ENCODE measurements at regions not wholly inside any gene's neighbourhood (a gene's known extent, or its start where the extent isn't known, plus 50 kb on each side); places are given as distances from the start of the nearest gene placed in this dataset.

- no peak overlapping the region for H3K27ac ChIP-seq
- no peak for TF ChIP-seq ZFX (IDR thresholded peaks at IDR 0.05; ENCODE audit: borderline replicate concordance)
- TF ChIP-seq, protein P1, sequence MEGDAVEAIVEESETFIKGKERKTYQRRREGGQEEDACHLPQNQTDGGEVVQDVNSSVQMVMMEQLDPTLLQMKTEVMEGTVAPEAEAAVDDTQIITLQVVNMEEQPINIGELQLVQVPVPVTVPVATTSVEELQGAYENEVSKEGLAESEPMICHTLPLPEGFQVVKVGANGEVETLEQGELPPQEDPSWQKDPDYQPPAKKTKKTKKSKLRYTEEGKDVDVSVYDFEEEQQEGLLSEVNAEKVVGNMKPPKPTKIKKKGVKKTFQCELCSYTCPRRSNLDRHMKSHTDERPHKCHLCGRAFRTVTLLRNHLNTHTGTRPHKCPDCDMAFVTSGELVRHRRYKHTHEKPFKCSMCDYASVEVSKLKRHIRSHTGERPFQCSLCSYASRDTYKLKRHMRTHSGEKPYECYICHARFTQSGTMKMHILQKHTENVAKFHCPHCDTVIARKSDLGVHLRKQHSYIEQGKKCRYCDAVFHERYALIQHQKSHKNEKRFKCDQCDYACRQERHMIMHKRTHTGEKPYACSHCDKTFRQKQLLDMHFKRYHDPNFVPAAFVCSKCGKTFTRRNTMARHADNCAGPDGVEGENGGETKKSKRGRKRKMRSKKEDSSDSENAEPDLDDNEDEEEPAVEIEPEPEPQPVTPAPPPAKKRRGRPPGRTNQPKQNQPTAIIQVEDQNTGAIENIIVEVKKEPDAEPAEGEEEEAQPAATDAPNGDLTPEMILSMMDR (IDR thresholded peaks at IDR 0.05): no peak
Measured at GRCh38 chr16:54856871-54857270, 73.8 kb upstream of the IRX5 start.

- TF ChIP-seq ZFX (IDR thresholded peaks at IDR 0.05; ENCODE audit: borderline replicate concordance): no peak
- TF ChIP-seq, protein P1 (IDR thresholded peaks at IDR 0.05): no peak
- H3K27ac ChIP-seq: no peak overlapping the region
Measured at GRCh38 chr16:54847609-54848008, 83.1 kb upstream of the IRX5 start.

DNA sequence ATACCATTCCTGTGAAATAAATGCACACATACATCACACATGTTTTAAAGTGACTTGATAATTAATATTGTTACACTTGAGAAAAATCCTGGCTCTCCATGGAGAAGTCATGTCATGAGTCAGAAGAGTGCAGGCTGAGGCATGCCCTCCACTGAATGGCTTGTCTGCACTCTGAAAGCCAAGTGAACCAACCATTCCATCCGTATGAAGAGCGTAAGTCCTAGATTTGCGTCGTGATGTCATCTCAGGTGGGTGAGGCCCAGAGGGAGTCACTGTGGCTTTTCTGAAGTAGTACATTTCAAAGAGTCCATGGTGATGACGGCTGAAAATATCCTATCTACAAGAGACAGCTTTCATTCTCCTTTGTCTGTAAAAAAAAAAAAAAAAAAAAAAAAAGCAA is 83.5 kb upstream of the IRX5 start:
- no peak for TF ChIP-seq ZFX (IDR thresholded peaks at IDR 0.05; ENCODE audit: borderline replicate concordance)
- TF ChIP-seq, protein P1 (IDR thresholded peaks at IDR 0.05): no peak
- no peak overlapping the region for H3K27ac ChIP-seq

DNA sequence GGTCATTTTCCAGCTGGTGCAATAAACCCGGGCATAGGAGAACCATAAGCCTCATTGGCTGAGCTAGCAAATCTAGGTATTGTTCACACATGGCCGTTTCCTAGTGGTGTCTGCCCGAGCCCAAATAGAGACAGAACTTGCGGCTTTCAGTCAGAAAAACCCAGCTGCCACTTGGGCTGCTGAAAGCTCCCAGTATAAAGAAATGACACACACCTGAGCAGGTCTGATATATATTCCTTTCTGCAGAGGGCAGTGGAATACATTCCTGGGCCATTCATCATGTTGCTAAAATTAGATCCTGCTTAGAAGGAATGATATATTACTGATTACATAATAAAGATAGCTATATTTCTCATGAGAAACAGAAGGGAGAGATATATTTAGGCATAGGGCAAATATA is 83.9 kb upstream of the IRX5 start:
- no peak for TF ChIP-seq ZFX (IDR thresholded peaks at IDR 0.05; ENCODE audit: borderline replicate concordance)
- TF ChIP-seq, protein P1 (IDR thresholded peaks at IDR 0.05): no peak
- no peak overlapping the region for H3K27ac ChIP-seq

- H3K27ac ChIP-seq: no peak overlapping the region
Measured at GRCh38 chr16:54843424-54843750, 87.3 kb upstream of the IRX5 start.

DNA sequence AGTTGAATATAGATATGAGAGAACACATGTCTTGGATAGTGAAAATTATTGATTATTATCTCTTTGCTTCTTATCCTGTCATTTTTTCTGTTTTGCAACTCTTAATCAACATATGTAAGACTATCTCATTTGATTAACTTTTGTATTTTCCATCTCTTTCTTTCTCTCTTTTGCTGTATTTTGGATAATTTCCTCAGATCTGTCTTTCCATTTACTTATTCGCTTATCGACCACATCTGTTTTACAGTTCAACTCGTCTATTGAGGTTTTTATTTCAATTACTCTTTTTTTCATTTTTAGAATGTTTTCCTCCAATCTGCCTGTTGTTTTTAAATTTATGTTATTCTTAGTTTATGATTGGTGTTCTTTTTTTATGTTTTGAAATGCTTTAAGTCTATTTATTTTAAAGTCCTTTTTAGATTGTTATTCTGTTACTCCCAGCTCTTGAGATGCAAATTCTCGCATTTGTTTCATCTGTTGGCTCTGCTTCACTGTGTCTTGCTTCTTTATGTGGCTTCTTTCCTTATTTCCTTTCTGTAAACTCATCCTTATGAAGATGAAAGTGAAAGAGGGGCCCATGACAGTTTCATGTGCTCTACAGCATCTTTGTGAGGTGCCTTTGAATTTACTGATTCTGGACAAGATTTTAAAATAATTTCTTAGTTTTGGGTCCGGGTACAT is 87.8 kb upstream of the IRX5 start:
- H3K27ac ChIP-seq: no peak overlapping the region

More at GRCh38 chr16:54843424-54843750, 87.3 kb upstream of the IRX5 start:
- no peak for TF ChIP-seq ZFX (IDR thresholded peaks at IDR 0.05; ENCODE audit: borderline replicate concordance)
- TF ChIP-seq, protein P1 (IDR thresholded peaks at IDR 0.05): no peak

DNA sequence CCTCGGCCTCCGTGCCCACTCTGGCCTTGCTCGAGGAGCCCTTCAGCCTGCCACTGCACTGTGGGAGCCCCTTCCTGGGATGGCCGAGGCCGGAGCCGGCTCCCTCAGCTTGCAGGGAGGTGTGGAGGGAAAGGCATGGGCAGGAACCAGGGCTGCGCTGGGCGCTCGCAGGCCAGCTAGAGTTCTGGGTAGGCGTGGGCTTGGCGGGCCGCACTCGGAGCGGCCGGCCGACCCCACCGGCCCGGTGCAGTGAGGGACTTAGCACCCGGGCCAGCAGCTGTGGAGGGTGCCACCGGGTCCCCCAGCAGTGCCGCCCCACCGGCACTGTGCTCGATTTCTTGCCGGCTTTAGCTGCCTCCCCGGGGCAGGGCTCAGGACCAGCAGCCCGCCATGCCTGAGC is 101.0 kb upstream of the IRX5 start:
- no peak for TF ChIP-seq ZFX (IDR thresholded peaks at IDR 0.05; ENCODE audit: borderline replicate concordance)
- TF ChIP-seq, protein P1 (IDR thresholded peaks at IDR 0.05): no peak

More for the DNA sequence above, 87.8 kb upstream of the IRX5 start:
- no peak for TF ChIP-seq ZFX (IDR thresholded peaks at IDR 0.05; ENCODE audit: borderline replicate concordance)
- TF ChIP-seq, protein P1 (IDR thresholded peaks at IDR 0.05): no peak

More for the DNA sequence above, 101.0 kb upstream of the IRX5 start:
- H3K27ac ChIP-seq: no peak overlapping the region
